GM19395 (cell line): ENCODE measurements at regions not wholly inside any gene's neighbourhood (a gene's known extent, or its start where the extent isn't known, plus 50 kb on each side); places are given as distances from the start of the nearest gene placed in this dataset.
A peak's percentile ranks its signal among the peaks of the same experiment; 100 is the strongest.
"Not testable (repeated sequence)": the region's sequence is repeated elsewhere in the genome, so short reads cannot be mapped to it uniquely, and the experiment has no call there.

Experiments used
- ATAC-seq: cut with Tn5 transposase; IDR thresholded peaks from one replicate; pipeline ENCODE4 v1.9.1; 2021; ENCODE audit warnings: mild to moderate bottlenecking, moderate library complexity; ENCODE audit not compliant: unreplicated experiment

GRCh38 chr6:139970591-139970991 lies 596.1 kb upstream of the CITED2 start:
- ATAC-seq, result no peak

GRCh38 chr6:139967497-139967896 lies 593.0 kb upstream of the CITED2 start:
- ATAC-seq, result no peak

GRCh38 chr6:139965393-139965792 lies 590.9 kb upstream of the CITED2 start:
- no peak for ATAC-seq

GRCh38 chr6:139964737-139965136 lies 590.3 kb upstream of the CITED2 start:
- no peak for ATAC-seq

GRCh38 chr6:139962654-139963347 lies 588.4 kb upstream of the CITED2 start:
- ATAC-seq, result no peak

- no peak for ATAC-seq
Observed at GRCh38 chr6:139961190-139961589, 586.7 kb upstream of the CITED2 start.

GRCh38 chr6:139960671-139961070 lies 586.2 kb upstream of the CITED2 start:
- no peak for ATAC-seq

GRCh38 chr6:139955366-139956155 lies 581.1 kb upstream of the CITED2 start:
- ATAC-seq, result no peak

GRCh38 chr6:139954463-139955071 lies 580.1 kb upstream of the CITED2 start:
- no peak for ATAC-seq

- ATAC-seq, result not testable (repeated sequence)
Observed at GRCh38 chr6:139953780-139954179, 579.3 kb upstream of the CITED2 start.

- ATAC-seq, result no peak
Observed at GRCh38 chr6:139951172-139951571, 576.7 kb upstream of the CITED2 start.

- no peak for ATAC-seq
Observed at GRCh38 chr6:139944976-139945375, 570.5 kb upstream of the CITED2 start.

- no peak for ATAC-seq
Observed at GRCh38 chr6:139944131-139944530, 569.7 kb upstream of the CITED2 start.

GRCh38 chr6:139943391-139943790 lies 568.9 kb upstream of the CITED2 start:
- ATAC-seq, result no peak

- no peak for ATAC-seq
Observed at GRCh38 chr6:139942331-139942730, 567.9 kb upstream of the CITED2 start.

- no peak for ATAC-seq
Observed at GRCh38 chr6:139941826-139942225, 567.4 kb upstream of the CITED2 start.

- ATAC-seq, result peak; percentile 96
Observed at GRCh38 chr6:139940741-139941729, 566.6 kb upstream of the CITED2 start.

GRCh38 chr6:139939189-139939979 lies 564.9 kb upstream of the CITED2 start:
- no peak for ATAC-seq

GRCh38 chr6:139932671-139933070 lies 558.2 kb upstream of the CITED2 start:
- no peak for ATAC-seq

- no peak for ATAC-seq
Observed at GRCh38 chr6:139931747-139932146, 557.3 kb upstream of the CITED2 start.
